ENCODE measurements at regions not wholly inside any gene's neighbourhood (a gene's known extent, or its start where the extent isn't known, plus 50 kb on each side); places are given as distances from the start of the nearest gene placed in this dataset.

DNA sequence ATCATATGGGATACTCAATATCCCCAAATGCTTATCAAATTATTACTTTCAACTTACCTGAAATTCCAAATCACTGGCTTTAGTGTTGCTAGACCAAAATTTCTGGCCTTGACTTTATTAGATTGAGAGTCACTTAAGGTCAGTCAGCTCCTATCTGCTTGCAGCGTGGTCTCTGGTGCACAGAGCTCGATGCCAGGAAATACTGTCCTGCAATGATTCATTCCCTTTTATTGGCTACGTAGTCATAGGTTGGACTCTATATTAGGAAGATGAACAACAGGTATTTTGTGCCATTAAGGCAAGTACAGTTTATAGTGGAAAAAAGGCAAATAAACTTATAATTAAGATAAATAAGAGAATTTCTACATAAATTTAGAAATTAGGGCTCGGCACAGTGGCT, 378.6 kb upstream of the MCTP2 start:
- Histone ChIP-seq H3K27ac (no peak overlapping the region), H3K4me3 (no peak overlapping the region)

DNA sequence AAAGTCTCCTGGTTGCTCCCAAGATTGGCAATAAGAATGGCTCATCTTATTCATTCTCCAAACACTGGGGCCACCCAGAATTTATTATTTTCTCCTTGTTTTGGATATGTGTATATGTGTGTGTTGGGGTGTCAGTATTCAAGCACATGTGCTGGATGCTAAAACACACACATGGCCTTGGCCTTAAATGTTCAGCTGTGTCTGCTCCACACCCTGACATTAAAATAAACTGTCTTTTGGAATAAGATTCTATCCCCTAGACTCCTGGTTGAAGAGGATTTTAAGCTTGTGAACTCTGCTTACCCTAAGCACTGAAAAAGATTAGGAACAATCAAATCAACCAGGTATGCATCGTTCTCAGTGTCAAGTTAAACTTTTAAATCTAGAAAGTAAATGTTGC, 382.9 kb upstream of the MCTP2 start:
- no peak overlapping the region for H3K27ac ChIP-seq

DNA sequence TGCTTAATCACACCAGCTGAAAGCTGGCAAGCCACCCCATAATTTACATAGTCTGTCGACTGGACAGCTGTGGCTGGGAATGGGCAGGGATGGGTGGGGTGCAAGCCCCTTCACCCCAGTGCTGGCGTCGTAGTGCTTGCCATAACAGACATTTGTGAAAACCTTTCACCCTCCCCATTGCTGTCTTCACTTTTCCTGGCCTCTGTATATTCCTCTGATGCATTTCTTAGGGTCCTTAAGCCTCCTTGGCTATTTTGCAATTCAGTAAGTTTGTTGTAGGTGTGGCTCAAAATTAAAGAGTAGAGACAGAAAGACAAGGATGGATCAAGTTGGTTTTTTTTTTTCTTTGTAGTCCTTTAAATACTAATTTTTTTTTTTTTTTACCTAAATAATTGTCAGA, 383.3 kb upstream of the MCTP2 start:
- no peak overlapping the region for H3K27ac ChIP-seq
- no peak overlapping the region for H3K4me3 ChIP-seq

More for the DNA sequence above, 382.9 kb upstream of the MCTP2 start:
- no peak overlapping the region for H3K4me3 ChIP-seq

DNA sequence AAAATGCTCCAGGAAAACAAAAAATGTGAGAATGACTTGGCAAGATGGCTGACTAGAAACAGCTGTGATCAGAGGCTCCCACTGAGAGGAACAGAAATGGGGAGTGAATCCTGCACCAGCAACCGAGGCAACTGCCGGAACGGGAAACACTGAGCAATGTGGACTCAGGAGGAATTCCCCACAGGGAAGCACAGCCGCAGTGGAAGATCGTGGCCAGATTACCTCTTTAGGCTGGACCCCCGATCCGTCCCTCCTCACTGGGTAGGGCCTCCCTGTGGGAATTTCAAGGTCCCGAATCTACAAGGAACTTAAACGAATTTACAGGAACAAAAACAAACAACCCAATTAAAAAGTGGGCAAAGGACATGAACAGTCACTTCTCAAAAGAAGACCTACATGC, 385.2 kb upstream of the MCTP2 start:
- Histone ChIP-seq H3K4me3 (no peak overlapping the region), H3K27ac (no peak overlapping the region)

DNA sequence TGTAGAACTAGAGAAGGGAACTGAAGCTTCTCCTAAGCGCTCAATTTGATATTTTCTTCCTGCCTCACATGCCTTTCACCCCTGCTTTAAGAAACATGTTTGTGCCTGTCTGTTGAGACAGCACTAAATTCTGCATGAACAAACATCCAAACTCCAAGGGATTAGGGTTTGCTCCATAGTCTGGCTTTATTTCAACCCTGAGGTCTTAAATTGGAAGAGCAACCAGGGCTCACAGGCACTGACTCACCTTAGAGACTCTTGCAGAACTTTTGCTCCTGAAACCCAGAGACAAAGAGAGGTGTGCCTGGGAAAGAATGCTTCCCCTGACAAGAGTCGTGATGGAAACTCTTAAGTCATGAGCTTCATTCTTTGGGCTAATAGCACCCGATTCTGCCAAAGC, 393.9 kb upstream of the MCTP2 start:
- Histone ChIP-seq H3K27ac (peak overlapping the region in 4 of 21 experiments; percentile 26 to 57 (median 42)), H3K4me3 (no peak overlapping the region)

DNA sequence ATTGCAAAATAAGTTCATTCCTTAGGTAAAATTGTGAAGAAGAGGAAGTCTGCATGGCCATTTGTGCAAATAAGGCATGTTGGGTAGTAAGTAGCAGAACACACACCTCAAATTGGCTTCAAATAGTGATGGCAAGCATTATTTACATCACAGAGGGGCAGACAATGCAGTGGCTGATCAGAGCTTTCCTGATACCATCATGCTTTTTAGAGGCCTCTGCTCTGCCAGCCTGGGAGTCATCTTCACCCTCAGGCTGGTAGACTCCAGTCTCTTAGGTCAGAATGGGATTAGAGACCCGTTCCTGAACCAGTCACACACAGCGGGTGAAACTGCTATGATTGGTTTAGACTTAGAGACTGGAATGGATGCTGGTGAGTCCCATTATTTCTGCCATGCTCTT, 396.0 kb upstream of the MCTP2 start:
- no peak overlapping the region for H3K27ac ChIP-seq

DNA sequence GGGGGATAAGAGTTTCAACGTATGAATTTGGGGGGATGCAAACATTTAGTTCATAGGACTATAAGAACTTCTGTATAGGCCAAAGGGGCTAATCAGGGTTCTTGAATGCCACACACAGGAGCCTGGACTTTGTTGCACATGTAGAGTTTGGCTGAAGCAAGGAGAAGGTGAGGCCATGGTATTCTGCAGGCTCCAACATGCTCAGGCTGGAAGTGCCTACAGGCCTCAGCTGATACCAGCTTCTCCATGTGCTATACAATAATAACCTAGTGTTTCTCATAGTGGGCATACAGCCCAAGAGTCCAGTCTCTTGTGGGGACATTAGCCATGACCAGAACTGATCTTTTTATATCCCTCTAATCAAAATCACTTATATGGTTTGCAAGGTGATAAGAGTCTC, 399.7 kb upstream of the MCTP2 start:
- Histone ChIP-seq H3K27ac (peak overlapping the region in 1 of 21 experiments; percentile 80), H3K4me3 (no peak overlapping the region)

More for the DNA sequence above, 396.0 kb upstream of the MCTP2 start:
- H3K4me3 ChIP-seq, result no peak overlapping the region

DNA sequence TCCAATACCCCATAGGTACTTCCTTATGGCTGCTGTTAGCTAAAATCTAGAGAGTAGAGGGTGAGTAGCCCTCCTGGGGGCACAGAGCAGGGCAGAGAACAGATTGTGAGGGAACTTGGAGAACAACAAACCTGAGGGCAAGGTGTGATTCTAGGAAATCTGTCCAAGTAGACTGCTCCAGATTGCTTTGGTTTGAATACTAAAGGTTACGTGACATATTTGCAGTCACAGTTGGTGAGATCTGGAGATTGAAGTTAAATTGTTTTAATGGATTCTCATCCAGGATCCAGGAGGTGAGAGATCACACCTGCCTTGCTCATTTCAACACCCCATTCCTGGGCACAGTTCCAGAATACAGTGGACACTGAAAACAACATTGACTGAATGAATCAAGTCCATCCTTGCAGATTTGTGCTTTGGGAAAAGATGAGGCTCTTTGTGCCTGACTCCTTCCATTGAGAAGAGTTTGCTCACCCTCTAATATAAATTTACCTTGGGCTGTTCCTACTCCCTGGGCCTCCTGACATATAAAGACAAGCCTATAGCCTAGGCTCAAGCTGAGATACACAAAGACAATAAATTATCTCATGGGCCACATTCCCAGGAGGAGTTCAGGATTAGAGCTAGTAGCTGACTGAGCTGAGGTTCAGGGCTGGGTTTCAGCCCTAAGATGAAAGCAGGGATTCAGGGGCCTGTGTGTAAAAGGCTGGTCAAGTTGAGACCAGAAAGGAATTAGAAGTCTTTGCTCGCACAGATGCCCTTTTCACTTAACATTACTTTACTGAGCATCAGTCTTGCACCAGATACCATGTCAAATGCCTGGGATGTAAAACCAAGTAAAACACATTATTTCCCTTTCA, 400.9 kb upstream of the MCTP2 start:
- H3K4me3 ChIP-seq, result no peak overlapping the region
- peak overlapping the region in 11 of 21 experiments; percentile 33 to 80 (median 55) for H3K27ac ChIP-seq

DNA sequence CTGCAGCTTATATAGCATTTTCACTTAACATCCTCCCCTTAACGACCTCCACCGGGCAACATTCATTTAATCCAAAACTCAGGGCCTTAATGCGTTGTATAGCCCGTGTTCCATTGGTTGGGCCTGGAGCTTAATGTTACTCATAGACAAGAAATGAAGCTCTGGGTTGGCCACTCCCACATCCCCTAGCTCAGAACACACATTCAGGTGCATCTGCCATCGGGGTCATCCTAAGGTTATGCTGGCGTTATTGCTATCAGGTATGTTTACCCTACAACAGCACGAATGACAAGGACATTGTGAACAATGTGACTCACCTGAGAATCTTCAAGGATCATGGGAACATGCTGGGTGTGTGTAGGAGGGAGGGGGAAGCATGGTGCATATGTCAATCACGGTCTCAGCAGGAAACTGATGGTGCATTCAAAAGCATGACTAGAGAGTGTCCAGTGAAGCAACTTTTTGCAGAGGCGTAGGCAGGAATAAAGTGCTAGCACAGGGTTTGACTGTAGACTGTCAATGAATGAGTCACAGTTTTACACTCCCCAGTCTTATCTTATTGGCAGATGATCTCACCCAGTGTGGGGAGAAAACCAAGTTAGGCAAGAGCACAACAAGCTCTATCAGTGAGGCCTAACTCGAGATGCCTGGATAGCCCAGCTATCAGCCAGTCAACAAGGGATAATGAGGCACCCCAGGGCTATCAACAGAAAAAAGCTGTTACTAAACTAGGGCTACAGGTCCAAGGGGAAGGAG, 402.1 kb upstream of the MCTP2 start:
- peak overlapping the region in 8 of 21 experiments; percentile 6 to 65 (median 44) for H3K27ac ChIP-seq
- no peak overlapping the region for H3K4me3 ChIP-seq

DNA sequence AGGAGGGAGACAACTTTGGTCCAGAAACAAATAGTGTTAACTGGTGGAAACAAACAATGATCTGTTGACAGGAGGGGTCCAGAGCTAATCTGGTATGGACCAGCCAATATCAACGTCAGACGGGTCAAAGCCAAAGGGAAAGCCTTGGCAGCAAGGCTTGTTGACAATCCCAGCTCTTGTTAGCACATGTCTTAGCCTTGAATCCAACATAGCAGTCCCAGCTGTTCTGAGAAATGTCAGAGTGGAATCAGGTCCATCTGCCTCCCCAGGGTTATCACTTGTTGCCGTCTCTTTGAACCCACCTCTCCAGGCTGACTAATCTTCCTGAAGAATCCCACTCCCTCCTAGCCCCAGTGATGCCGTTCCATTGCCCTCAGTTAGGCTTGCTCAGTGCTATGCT, 404.6 kb upstream of the MCTP2 start:
- Histone ChIP-seq H3K4me3 (no peak overlapping the region), H3K27ac (no peak overlapping the region)

DNA sequence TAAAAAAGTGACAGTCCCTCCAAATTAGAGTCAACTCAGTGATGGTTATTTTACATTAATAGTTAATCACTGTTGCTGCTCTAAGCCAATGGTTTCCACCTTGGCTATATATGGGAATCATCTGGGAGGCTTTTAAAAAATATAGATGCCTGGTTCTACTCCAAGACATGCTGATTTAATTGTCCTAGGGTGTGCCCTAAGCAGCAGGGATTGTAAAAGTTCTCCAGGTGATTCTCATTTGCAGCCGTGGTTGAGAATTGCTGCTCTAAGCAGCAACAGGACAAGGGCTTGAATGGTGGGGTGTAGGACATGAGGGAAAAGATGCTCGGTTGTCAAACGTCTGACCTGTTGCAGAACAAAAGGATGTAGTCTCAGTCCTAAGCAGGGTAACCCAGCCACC, 405.1 kb upstream of the MCTP2 start:
- Histone ChIP-seq H3K4me3 (no peak overlapping the region), H3K27ac (peak overlapping the region in 1 of 21 experiments; percentile 8)

DNA sequence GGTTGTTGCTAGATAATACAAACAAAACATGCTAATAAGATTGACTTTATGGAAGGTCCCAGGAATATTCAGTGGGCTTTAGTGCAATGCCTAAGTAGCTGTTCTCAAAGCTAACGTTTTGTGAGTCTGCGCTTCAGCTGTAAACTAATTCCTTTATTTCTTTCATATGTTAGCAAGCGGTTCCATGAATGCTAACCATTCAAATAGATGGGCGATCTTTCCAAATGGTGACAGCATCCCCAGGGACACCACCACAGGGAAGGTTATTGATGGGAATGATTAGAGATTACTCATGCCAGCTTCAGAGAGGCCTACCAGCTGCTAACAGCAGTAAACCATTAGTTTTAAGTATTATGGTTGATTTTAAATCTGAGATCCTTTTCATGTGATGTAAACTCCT, 405.7 kb upstream of the MCTP2 start:
- H3K4me3 ChIP-seq, result no peak overlapping the region
- peak overlapping the region in 2 of 21 experiments; percentile 8 to 45 for H3K27ac ChIP-seq

DNA sequence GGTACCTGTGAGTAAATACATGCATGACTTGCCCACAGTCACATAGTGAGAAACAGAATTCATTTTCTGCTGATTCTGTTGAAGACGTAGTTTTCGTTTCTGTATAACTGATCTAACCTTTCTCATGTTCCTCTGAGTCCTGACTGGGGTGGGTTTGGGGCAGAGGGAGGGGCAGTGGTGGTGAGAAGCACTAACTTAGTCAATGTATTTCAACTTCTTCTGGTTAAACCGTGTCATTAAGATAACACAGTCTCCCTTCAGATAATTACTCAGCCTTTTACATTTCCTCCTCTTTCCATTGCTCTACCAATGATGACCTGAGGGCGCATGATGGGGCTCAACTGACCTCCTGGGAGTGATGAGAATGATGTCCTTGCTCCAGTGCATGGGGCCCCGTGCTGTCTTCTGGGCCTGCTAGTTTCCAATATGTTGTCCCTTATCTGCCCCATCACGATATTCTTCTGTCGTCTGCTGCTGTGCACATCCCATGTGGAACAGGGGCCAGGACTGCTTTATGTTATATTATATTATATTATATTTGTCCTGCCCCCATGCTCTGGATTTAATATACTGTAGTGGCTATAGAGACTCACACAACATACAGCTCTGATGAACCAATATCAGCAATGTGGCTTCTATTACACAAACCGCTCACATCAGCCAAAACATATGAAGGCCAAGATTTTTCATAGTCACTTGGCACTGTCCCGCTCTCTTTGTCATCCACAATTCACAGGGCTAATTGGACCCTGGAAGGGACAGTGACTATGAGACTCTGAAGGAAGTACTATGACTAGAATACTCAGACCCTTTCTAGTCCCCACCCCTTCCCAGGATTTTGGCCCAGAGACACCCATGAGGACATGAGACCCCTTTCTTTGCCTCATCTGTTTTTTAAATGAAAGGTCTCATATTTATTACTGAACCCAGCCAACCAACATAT, 407.1 kb upstream of the MCTP2 start:
- no peak overlapping the region for H3K4me3 ChIP-seq
- H3K27ac ChIP-seq, result peak overlapping the region in 1 of 21 experiments; percentile 45

DNA sequence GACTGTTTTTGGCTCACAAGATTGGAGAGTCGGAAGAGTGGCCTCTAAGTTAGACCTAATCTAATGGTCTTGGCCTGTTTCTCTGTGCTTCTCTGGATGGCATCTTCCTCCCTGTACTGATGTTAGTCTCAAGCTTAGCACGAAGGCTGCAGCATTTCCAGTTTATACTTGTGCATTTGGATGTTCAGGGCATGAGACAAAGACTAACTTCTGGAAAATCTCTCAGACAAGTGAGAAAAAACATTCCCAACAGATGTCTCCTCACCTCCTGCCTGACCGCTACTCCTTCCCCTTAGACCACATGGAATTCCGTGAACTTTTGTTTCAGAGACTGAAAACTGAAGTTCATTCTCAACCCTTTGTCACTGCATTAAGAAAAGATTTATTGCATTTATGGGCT, 410.8 kb upstream of the MCTP2 start:
- no peak overlapping the region for H3K4me3 ChIP-seq
- no peak overlapping the region for H3K27ac ChIP-seq

DNA sequence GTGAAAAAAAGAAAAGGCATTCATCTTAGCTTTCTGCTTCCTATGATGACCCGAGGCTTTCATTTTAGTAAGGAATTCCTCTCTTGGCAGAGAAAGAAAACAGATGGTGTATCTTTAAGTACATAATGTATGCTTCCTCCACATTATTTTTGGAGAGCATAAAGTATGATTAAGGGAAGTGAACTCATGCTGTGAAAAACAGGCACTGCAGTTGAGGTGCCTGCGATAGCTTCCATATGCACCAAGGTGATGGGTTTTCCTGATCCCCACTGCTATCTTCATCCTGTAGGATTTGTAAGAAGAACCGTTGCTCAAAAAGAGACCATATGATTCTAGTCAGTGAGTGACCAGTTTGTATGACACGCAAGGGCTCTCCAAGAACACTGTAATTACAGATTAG, 411.5 kb upstream of the MCTP2 start:
- Histone ChIP-seq H3K27ac (no peak overlapping the region), H3K4me3 (no peak overlapping the region)

DNA sequence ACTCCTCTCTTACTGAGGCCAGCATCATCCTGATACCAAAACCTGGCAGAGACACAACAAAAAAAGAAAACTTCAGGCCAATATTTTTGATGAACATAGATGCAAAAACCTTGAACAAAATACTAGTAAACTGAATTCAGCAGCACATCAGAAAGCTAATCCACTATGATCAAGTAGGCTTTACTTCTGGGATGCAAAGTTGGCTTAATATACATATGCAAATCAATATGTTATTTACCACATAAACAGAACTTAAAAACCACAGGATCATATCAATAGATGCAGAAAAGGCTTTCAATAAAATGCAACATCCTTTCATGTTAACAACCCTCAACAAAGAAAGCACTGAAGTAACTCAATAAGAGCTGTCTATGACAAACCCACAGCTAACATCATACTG, 414.5 kb upstream of the MCTP2 start:
- no peak overlapping the region for H3K27ac ChIP-seq
- no peak overlapping the region for H3K4me3 ChIP-seq

DNA sequence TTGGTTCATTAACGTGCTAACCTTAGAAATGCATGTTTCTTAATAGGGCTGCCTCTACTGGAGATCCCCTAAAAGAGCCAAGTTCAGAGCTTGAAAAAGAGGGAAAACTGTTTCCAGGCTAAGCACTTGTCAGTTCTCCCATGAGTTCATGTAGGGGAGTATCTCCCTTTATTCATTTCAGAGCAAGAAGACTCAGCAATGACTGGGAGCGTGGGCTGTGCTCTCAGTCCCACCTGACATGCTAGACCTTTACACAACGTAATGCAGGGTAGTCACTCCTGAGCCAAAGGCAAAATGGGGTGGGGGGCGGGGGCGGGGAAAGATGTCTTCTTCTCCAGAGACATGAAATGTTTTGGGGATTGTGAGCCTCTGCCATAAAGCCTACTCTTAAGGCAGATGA, 420.1 kb upstream of the MCTP2 start:
- no peak overlapping the region for H3K4me3 ChIP-seq
- H3K27ac ChIP-seq, result no peak overlapping the region

DNA sequence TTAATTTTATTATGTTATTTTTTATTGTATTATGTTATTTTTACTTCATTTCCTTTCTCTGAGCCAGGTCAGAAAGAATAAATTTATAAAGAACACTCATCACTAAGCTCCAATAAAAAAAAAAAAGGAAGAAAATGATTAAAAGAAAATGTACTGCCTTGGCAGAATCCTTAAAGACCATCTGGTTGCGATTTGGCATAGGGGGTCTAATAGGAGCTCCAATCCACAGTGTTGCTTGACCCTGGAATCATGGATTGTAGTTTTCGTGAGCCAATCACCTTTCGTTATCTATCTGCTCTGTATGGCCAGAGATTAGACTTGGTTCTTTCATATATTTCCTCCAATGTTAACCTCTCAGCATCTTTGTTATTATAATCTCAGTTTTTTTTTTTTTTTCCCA, 421.8 kb upstream of the MCTP2 start:
- H3K27ac ChIP-seq, result no peak overlapping the region
- H3K4me3 ChIP-seq, result no peak overlapping the region

DNA sequence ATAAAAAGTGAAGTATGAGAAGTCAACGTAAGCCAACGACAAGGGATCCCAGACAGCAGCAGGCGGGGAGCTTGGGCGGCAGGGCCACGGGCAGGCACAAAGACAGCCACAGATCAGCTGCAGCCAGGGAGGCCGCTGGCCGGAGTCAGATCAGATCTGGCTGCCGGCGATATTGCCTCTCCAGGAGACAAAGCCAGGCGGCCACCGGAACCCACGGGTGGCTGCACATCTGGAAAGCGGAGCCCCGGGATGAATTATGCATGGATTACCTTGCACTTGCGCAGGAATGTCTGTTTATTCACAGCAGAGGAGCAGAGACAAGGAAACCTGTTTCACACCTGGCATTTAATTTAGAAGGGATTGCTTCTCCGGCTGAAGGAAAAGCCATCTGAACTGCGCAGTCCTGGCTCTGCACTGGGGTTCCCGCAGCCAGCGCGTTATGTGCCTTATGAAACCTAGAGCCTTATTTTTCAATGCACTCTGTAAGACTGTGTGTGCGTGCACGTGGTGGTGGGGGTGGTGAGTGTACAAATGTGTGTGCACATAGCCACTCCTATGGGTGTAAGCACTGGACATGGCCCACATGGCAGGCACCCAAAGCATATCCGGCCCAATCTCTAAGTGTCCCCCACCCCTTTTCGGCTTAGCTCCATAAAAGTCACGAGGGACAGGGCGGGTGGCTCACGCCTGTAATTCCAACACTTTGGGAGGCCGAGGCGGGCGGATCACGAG, 427.8 kb upstream of the MCTP2 start:
- Histone ChIP-seq H3K4me3 (no peak overlapping the region), H3K27ac (no peak overlapping the region)
